ENCODE measurements at regions not wholly inside any gene's neighbourhood (a gene's known extent, or its start where the extent isn't known, plus 50 kb on each side); places are given as distances from the start of the nearest gene placed in this dataset.

DNA sequence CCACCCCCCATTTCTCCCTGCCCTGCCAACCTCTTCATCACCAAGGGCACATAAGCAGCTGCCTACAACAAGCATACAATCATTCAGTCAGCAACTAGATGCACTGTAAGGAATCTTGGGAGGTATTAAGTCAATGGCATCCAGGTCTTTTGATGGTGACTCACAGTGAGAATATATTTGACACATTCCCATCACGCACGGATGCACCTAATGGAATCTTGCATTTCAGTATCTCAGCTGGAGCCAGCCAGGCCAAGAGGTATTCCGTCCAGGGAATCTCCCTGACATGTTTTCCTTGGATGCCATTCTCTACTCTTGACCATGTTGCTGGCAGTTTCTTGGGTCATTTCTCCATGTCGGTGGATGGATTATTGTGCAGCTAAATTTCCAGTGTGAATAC is 73.9 kb upstream of the CAPRIN2 start:
- Histone ChIP-seq H3K4me1 (no peaks in the 10 kb centered on the region), H3K9me3 (no peaks in the 10 kb centered on the region), H3K27ac (no peak overlapping the region), H3K4me3 (no peak overlapping the region), H3K36me3 (no peaks in the 10 kb centered on the region), H3K27me3 (no peaks in the 10 kb centered on the region)
- DNase-seq (no peak), ATAC-seq (no peak)
- TF ChIP-seq, protein P1, sequence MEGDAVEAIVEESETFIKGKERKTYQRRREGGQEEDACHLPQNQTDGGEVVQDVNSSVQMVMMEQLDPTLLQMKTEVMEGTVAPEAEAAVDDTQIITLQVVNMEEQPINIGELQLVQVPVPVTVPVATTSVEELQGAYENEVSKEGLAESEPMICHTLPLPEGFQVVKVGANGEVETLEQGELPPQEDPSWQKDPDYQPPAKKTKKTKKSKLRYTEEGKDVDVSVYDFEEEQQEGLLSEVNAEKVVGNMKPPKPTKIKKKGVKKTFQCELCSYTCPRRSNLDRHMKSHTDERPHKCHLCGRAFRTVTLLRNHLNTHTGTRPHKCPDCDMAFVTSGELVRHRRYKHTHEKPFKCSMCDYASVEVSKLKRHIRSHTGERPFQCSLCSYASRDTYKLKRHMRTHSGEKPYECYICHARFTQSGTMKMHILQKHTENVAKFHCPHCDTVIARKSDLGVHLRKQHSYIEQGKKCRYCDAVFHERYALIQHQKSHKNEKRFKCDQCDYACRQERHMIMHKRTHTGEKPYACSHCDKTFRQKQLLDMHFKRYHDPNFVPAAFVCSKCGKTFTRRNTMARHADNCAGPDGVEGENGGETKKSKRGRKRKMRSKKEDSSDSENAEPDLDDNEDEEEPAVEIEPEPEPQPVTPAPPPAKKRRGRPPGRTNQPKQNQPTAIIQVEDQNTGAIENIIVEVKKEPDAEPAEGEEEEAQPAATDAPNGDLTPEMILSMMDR (IDR thresholded peaks at IDR 0.05), result no peak
- intact Hi-C loops (cut with DNase I), result no loop called here

DNA sequence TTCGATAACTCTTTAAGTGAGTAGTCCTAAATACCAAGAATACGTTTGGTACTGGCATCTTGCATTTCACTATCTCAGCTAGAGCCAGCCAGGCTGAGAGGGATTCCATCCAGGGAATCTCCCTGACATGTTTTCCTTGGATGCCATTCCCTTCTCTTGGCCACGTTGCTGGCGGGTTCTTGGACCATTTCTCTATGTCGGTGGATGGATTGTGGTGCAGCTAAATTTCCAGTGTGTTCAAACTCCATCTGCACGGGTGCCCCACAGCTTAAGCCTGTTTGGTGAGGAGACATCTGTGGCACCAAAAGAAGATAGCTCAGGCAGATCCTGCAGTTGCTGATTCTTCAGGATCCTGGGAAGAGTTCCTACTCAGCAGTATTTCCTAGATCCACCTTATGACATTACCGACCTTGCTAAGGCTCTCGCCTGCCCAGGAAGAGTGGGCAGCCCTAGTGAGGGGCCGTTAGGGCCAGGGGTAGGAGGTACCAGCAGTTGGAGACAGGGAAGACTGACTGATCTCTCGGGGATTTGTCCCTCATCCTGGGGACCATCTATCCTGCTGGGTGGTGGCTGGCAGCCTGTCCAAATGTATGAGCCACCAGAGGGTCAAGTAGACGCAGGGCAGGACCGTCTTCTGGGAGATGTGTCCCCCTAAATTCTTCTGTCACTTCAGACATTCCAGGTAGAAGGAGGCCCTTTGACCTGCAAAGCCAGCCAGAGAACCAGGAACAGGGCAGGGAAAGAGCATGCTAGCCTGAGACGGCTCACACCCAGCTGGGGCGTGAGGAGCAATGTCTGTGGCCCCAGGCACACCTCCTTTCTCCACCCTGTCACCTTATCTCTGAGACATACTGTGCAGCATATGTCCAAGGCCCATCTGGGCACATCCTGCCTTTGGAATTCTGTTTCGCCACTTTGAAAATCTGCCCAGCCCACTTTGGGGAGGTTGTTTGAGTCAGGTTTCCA is 72.6 kb upstream of the CAPRIN2 start:
- Histone ChIP-seq H3K27me3 (no peaks in the 10 kb centered on the region), H3K4me3 (no peak overlapping the region), H3K9me3 (no peaks in the 10 kb centered on the region), H3K36me3 (no peaks in the 10 kb centered on the region), H3K4me1 (no peaks in the 10 kb centered on the region), H3K27ac (no peak overlapping the region)
- intact Hi-C loops (cut with DNase I), result no loop called here
- DNase-seq (no peak), ATAC-seq (no peak)
- TF ChIP-seq, protein P1 (IDR thresholded peaks at IDR 0.05), result no peak

DNA sequence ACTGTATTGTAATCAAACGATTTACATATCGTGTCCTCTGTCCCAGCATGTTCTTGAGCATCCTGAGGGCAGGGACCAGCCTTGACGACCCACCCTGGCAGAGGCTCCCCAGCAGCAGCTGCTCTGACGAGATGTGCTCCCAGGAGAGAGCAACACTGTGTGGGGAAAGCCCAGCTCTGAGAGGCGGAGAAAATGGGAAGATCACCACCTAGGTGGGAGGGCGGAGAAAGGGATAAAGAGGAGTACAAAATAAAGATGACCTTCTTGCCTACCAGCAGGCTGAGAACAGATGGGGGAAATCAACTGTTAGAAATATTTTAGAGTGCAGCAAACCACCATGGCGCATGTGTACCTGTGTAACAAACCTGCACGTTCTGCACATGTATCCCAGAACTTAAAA is 71.5 kb upstream of the CAPRIN2 start:
- Histone ChIP-seq H3K4me3 (no peak overlapping the region), H3K4me1 (peaks cover 7% of the 10 kb centered on the region), H3K36me3 (no peaks in the 10 kb centered on the region), H3K27me3 (no peaks in the 10 kb centered on the region), H3K9me3 (no peaks in the 10 kb centered on the region), H3K27ac (no peak overlapping the region)
- TF ChIP-seq, protein P1 (IDR thresholded peaks at IDR 0.05), result no peak
- intact Hi-C loops (cut with DNase I), result no loop called here
- ATAC-seq, result no peak
- DNase-seq, result no peak

DNA sequence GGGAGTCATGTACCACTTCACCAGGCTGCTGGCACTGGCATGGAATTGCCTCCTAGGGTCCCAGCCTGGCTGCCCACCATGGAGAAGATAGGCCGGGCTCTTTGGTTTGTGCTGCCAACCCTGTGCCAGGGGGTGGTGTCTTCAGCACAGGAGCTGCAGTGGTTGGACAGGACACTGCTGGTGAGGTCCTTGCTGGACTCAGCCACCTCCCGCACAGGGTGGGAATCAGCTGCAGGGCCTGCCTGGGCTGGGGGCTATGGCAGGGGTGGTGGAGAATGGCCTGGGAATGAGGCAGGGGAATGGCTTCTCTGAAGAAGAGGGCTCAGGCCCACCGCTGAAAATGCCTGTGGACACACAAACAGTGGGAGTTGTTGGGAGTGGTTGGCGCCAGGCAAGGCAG is 70.6 kb upstream of the CAPRIN2 start:
- DNase-seq, result no peak
- intact Hi-C loops (cut with DNase I), result no loop called here

DNA sequence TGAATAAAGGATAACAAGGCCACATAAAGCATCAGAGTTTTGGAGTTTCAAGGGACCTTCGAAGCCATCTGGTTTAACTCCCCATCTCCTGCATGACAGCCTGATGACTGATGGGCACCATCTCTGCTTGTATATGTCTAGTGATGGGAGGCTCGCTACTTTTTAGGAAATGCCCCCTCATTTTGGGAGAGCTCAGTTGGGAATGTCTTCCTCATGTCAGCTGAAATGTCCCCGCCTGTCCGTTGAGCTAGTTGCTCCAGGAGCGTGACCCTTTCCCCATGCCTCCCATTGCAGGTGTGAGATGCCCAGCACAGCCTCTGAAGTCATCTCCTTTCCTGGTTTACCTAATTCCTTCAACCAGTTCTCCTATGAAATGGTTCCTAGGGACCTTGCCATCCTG is 69.6 kb upstream of the CAPRIN2 start:
- Histone ChIP-seq H3K4me1 (peaks cover 7% of the 10 kb centered on the region), H3K27ac (no peak overlapping the region), H3K9me3 (no peaks in the 10 kb centered on the region), H3K36me3 (no peaks in the 10 kb centered on the region), H3K27me3 (no peaks in the 10 kb centered on the region), H3K4me3 (no peak overlapping the region)
- DNase-seq (no peak), ATAC-seq (no peak)
- TF ChIP-seq, protein P1 (IDR thresholded peaks at IDR 0.05), result no peak
- intact Hi-C loops (cut with DNase I), result no loop called here

More for the DNA sequence above, 70.6 kb upstream of the CAPRIN2 start:
- ATAC-seq, result no peak
- no peaks in the 10 kb centered on the region for H3K27me3 ChIP-seq
- no peak overlapping the region for H3K4me3 ChIP-seq
- H3K4me1 ChIP-seq, result peaks cover 7% of the 10 kb centered on the region
- H3K36me3 ChIP-seq, result no peaks in the 10 kb centered on the region
- H3K9me3 ChIP-seq, result no peaks in the 10 kb centered on the region
- no peak overlapping the region for H3K27ac ChIP-seq
- TF ChIP-seq, protein P1 (IDR thresholded peaks at IDR 0.05), result no peak

Data from upper lobe of right lung (tissue), 1 donor.